Thymus (tissue), 11 donors: ENCODE measurements at regions not wholly inside any gene's neighbourhood (a gene's known extent, or its start where the extent isn't known, plus 50 kb on each side); places are given as distances from the start of the nearest gene placed in this dataset.
A peak's percentile ranks its signal among the peaks of the same experiment; 100 is the strongest.
"Not testable (repeated sequence)": the region's sequence is repeated elsewhere in the genome, so short reads cannot be mapped to it uniquely, and the experiment has no call there.

Source experiments
- DNase-seq, 9 donors: peaks; one replicate each; pipeline ENCODE4 v3.0.0-alpha.2; 2013; ENCODE audit warnings: low spot score in 9 of 9, low read depth in 6 of 9, missing footprints in 1 of 9
- H3K27ac ChIP-seq, 2 donors: one replicate each; pipeline ENCODE4 v1.5.1; 2013; ENCODE audit warnings: control low read depth in 1 of 2, low read depth in 1 of 2, low read length in 1 of 2, mild to moderate bottlenecking in 1 of 2, moderate library complexity in 1 of 2
- H3K27me3 ChIP-seq, 2 donors: one replicate each; pipeline ENCODE4 v1.5.1; 2013; ENCODE audit warnings: low read length in 1 of 2; ENCODE audit not compliant: control insufficient read depth in 2 of 2, insufficient read depth in 1 of 2
- H3K36me3 ChIP-seq, 2 donors: one replicate each; pipeline ENCODE4 v1.5.1; 2013; ENCODE audit warnings: low read length in 1 of 2, mild to moderate bottlenecking in 1 of 2, moderate library complexity in 1 of 2; ENCODE audit not compliant: control insufficient read depth in 2 of 2, insufficient read depth in 2 of 2
- H3K4me1 ChIP-seq, 2 donors: one replicate each; pipeline ENCODE4 v1.5.1; 2013; ENCODE audit warnings: low read length in 2 of 2; ENCODE audit not compliant: control insufficient read depth in 2 of 2, insufficient read depth in 2 of 2
- H3K4me3 ChIP-seq, 2 donors: one replicate each; pipeline ENCODE4 v1.5.1; 2013; ENCODE audit warnings: low read length in 2 of 2, control low read depth in 1 of 2, mild to moderate bottlenecking in 1 of 2
- H3K9me3 ChIP-seq, 2 donors: one replicate each; pipeline ENCODE4 v1.5.1; 2013; ENCODE audit warnings: low read length in 1 of 2, mild to moderate bottlenecking in 1 of 2; ENCODE audit not compliant: control insufficient read depth in 2 of 2, insufficient read depth in 1 of 2
- WGBS: extraction: QIAGEN DNeasy Blood & Tissue Kit; methylation state at CpG from one replicate; pipeline ENCODE4 v1.1.7; 2013; 5-methylcytosine and 5-hydroxymethylcytosine counted together
- donor health status: healthy.

- H3K27me3 ChIP-seq: no peaks in the 10 kb centered on the region
- WGBS: 99% methylated on average over 2 of the region's 2 CpGs
- H3K9me3 ChIP-seq: no peaks in the 10 kb centered on the region
- H3K27ac ChIP-seq: no peak overlapping the region
- no peaks in the 10 kb centered on the region for H3K4me1 ChIP-seq
- no peaks in the 10 kb centered on the region for H3K36me3 ChIP-seq
- H3K4me3 ChIP-seq: no peak overlapping the region
- DNase-seq: no peak
These were observed 344.5 kb upstream of the CYRIA start for GRCh38 chr2:17010104-17010503.

GRCh38 chr2:17000184-17000482, 334.5 kb upstream of the CYRIA start:
- Histone ChIP-seq H3K36me3 (no peaks in the 10 kb centered on the region), H3K4me3 (no peak overlapping the region), H3K9me3 (no peaks in the 10 kb centered on the region), H3K27ac (no peak overlapping the region), H3K4me1 (no peaks in the 10 kb centered on the region), H3K27me3 (no peaks in the 10 kb centered on the region)
- DNase-seq: no peak
- 96% methylated on average over 1 of the region's 1 CpG for WGBS

DNA sequence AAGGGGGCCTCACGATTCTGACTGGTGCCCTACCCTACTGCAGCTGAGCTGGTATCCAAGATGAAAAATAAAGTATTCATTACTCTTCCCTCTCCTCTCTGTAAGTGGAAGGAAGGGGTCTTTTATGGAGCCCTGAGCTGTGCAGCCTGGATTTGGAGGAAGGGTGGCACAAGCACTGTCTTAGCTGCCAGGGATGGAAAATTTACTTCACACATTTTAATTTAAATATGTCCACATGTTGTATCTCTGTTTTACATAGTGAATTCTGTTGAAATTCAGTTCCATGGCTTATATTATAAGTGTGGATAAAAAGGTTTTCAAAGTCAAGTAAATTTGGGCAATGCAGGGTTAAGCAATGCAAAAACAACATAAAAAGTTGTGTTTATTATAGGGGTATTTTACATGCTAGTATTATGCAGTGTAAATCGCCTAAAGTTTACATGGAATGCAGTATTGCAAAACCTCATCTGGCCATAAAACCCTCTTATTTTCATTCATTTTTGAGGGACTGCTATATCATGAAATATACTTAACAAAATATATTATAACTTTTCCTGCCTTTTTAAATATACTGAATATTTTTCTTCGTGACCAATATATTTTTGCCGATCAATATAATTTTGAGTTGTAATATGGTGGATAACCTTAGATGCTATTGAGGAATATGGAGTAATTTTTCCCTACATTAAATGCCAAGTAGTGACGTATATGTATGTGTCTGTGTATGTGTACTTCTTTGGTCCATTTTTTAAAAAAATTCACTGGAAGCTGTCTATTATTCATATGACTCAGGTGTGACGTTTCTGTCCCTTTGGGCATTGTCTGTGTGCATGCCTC, 333.9 kb upstream of the CYRIA start:
- H3K36me3 ChIP-seq: no peaks in the 10 kb centered on the region
- 96% methylated on average over 6 of the region's 6 CpGs for WGBS
- DNase-seq: no peak

DNA sequence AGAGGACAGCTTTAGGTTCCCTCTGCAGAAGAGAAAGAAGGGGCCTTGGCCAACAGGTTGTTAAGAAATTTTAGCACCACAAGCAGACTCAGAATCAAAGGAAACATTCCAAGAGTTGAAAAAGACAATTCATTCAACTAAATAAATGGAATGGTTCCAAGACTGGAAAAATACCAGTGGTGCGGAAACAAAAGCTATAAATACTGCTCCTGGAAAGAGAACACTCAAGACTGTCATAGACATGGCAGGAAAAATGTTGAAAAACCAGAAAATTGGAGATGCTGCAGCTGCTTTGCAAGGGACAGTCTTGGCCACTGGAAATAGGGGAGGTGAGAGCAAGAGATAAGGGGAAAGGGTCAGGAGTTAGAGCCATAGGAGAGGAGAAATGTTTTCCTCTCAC, 312.7 kb upstream of the CYRIA start:
- H3K27me3 ChIP-seq: no peaks in the 10 kb centered on the region
- peak in 1 of 9 donors; percentile 6 for DNase-seq
- no peak overlapping the region for H3K4me3 ChIP-seq
- no peak overlapping the region for H3K27ac ChIP-seq
- no peaks in the 10 kb centered on the region for H3K36me3 ChIP-seq
- 95% methylated on average over 1 of the region's 1 CpG for WGBS
- no peaks in the 10 kb centered on the region for H3K4me1 ChIP-seq
- H3K9me3 ChIP-seq: no peaks in the 10 kb centered on the region

More for the DNA sequence above, 333.9 kb upstream of the CYRIA start:
- Histone ChIP-seq H3K4me3 (no peak overlapping the region), H3K27ac (no peak overlapping the region), H3K4me1 (no peaks in the 10 kb centered on the region), H3K27me3 (no peaks in the 10 kb centered on the region), H3K9me3 (no peaks in the 10 kb centered on the region)

DNA sequence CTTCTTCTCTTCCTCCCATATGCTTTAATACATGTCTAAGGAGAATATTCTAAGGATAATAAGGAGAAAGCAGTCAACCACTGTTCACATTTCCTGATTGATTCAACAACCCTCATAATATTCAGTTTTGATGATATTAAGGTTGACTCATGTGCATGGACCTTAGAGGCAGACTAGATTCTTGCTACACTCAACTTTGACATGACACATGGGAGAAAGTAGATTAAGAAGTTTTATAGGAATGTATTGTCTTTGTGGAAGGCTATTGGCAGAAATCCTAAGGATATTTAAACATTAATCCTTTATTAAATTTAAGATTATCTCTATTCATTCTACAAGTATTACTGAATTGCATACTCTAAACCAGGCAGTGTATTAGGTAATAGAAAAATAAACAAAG, 309.1 kb upstream of the CYRIA start:
- DNase-seq: no peak

DNA sequence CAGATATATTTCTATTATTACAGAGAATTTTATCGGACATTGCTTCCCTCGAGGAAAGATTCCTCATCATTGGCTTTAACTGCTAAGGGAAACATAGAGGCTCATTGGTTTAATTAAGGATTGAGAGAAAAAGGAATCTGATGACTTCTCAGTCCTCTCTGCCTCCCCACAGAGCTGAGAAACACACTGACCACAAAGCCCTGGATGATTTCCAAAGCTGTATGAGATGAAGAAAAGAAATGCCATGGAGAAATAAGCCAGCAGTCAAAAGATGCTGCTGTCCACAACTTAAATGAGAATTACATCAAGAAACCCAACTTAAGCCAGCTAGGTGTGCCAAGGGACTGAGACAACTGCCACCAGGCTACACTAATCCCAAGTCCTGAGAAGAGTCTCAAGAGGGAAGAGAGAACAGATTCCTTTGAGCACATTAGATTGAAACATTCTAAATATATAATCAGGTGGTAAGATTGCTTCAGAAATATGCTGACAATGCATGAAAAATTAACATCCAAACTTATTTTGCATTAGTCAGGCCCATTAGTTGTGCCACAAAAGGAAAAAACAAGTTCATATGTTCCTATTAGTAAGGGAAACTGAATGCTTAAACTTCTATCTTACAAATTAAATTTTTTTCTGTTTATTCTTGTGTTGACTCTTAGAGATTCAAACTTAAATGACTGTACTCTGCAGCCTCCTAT, 308.1 kb upstream of the CYRIA start:
- H3K4me1 ChIP-seq: no peaks in the 10 kb centered on the region
- no peaks in the 10 kb centered on the region for H3K36me3 ChIP-seq
- no peak overlapping the region for H3K27ac ChIP-seq
- H3K27me3 ChIP-seq: no peaks in the 10 kb centered on the region
- H3K9me3 ChIP-seq: no peaks in the 10 kb centered on the region
- no peak for DNase-seq
- 95% methylated on average over 2 of the region's 2 CpGs for WGBS
- H3K4me3 ChIP-seq: no peak overlapping the region

More for the DNA sequence above, 309.1 kb upstream of the CYRIA start:
- Histone ChIP-seq H3K4me1 (no peaks in the 10 kb centered on the region), H3K27me3 (no peaks in the 10 kb centered on the region), H3K36me3 (no peaks in the 10 kb centered on the region), H3K9me3 (no peaks in the 10 kb centered on the region), H3K4me3 (no peak overlapping the region), H3K27ac (no peak overlapping the region)

DNA sequence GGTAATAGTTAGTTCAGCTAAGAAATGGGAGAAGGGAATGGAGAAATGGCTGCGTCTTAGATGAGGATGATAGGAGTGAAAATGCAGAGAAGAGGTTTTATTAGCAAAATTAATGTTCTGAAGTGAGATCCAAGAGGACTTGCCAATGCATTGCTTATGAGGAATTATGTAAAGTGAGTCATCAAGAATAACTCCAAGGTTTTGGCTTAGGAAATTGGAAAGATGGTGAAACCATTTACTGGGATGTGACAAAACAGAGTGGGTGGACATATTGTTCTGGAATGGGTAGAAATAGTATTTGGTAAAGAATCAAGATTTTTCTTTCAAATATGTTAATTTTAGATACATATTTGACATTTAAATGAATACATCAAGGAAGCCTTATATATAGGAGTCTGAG, 306.6 kb upstream of the CYRIA start:
- Histone ChIP-seq H3K36me3 (no peaks in the 10 kb centered on the region), H3K27me3 (no peaks in the 10 kb centered on the region), H3K27ac (no peak overlapping the region), H3K9me3 (no peaks in the 10 kb centered on the region), H3K4me1 (no peaks in the 10 kb centered on the region), H3K4me3 (no peak overlapping the region)
- 94% methylated on average over 1 of the region's 1 CpG for WGBS
- no peak for DNase-seq

- 93% methylated on average over 4 of the region's 4 CpGs for WGBS
These were observed 306.1 kb upstream of the CYRIA start for GRCh38 chr2:16971722-16972234.

DNA sequence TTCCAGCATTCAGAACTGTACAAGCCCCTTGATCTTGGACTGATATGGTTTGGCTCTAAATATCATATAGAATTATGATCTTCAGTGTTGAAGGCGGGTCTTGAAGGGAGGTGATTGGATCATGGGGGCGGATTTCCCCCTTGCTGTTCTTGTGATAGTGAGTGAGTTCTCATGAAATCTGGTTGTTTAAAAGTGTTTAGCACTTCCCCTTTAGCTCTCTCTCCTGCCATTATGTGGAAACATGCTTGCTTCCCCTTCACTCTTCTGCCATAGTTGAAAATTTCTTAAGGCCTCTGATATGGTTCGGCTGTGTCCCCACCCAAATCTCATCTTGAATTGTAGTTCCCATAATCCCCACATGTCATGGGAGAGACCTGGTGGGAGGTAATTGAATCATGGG, 305.3 kb upstream of the CYRIA start:
- not testable (repeated sequence) for H3K27ac ChIP-seq, H3K27me3 ChIP-seq, H3K4me1 ChIP-seq, H3K4me3 ChIP-seq, H3K9me3 ChIP-seq, DNase-seq, H3K36me3 ChIP-seq
- WGBS: 97% methylated on average over 3 of the region's 3 CpGs

More at GRCh38 chr2:16971722-16972234, 306.1 kb upstream of the CYRIA start:
- Histone ChIP-seq H3K4me3 (no peak overlapping the region), H3K36me3 (no peaks in the 10 kb centered on the region), H3K9me3 (no peaks in the 10 kb centered on the region), H3K27me3 (no peaks in the 10 kb centered on the region), H3K27ac (no peak overlapping the region), H3K4me1 (no peaks in the 10 kb centered on the region)
- DNase-seq: no peak
